ENCODE measurements at regions not wholly inside any gene's neighbourhood (a gene's known extent, or its start where the extent isn't known, plus 50 kb on each side); places are given as distances from the start of the nearest gene placed in this dataset.

- TF ChIP-seq, protein P1, sequence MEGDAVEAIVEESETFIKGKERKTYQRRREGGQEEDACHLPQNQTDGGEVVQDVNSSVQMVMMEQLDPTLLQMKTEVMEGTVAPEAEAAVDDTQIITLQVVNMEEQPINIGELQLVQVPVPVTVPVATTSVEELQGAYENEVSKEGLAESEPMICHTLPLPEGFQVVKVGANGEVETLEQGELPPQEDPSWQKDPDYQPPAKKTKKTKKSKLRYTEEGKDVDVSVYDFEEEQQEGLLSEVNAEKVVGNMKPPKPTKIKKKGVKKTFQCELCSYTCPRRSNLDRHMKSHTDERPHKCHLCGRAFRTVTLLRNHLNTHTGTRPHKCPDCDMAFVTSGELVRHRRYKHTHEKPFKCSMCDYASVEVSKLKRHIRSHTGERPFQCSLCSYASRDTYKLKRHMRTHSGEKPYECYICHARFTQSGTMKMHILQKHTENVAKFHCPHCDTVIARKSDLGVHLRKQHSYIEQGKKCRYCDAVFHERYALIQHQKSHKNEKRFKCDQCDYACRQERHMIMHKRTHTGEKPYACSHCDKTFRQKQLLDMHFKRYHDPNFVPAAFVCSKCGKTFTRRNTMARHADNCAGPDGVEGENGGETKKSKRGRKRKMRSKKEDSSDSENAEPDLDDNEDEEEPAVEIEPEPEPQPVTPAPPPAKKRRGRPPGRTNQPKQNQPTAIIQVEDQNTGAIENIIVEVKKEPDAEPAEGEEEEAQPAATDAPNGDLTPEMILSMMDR (IDR thresholded peaks at IDR 0.05), result no peak
- TF ChIP-seq POLR2A (IDR thresholded peaks at IDR 0.05), result no peak
Measured at GRCh38 chr4:59536428-59536827, 1663.7 kb upstream of the ADGRL3 start.
